GM23338 (cell line): ENCODE measurements at regions not wholly inside any gene's neighbourhood (a gene's known extent, or its start where the extent isn't known, plus 50 kb on each side); places are given as distances from the start of the nearest gene placed in this dataset.

Source experiments
- ATAC-seq: fragments of 200-7000 bp; cut with Tn5 transposase; 3 replicates; pipeline ENCODE4 v1.9.1; 2020
- DNase-seq: peaks from one replicate; pipeline ENCODE4 v3.0.0-alpha.2; 2015; ENCODE audit warnings: low spot score
- H2AFZ ChIP-seq: fragments of 200-600 bp; sonication (generic); 2 replicates; pipeline ENCODE4 v1.8.0; 2016; ENCODE audit warnings: antibody characterized with exemption, mild to moderate bottlenecking, moderate library complexity
- H3F3A ChIP-seq: fragments of 200-600 bp; sonication (generic); replicated peaks from 2 replicates; pipeline ENCODE4 v1.8.0; 2017; ENCODE audit warnings: antibody characterized with exemption, mixed run types, low read depth
- H3K27ac ChIP-seq: fragments of 200-600 bp; sonication (generic); 2 replicates; pipeline ENCODE4 v1.6.1; 2016; ENCODE audit warnings: low read depth
- H3K27me3 ChIP-seq: fragments of 200-600 bp; sonication (generic); 2 replicates; pipeline ENCODE4 v1.8.0; 2016; ENCODE audit warnings: mild to moderate bottlenecking, mixed run types, moderate library complexity; ENCODE audit not compliant: insufficient read depth
- H3K36me3 ChIP-seq: fragments of 200-600 bp; sonication (generic); 2 replicates; pipeline ENCODE4 v1.8.0; 2016; ENCODE audit warnings: mild to moderate bottlenecking; ENCODE audit not compliant: insufficient read depth
- H3K4me1 ChIP-seq: fragments of 200-600 bp; sonication (generic); 2 replicates; pipeline ENCODE4 v1.8.0; 2016; ENCODE audit warnings: mild to moderate bottlenecking, moderate library complexity; ENCODE audit not compliant: insufficient read depth
- H3K4me2 ChIP-seq: fragments of 200-600 bp; sonication (generic); 2 replicates; pipeline ENCODE4 v1.7.1; 2017; ENCODE audit warnings: mixed run types
- H3K4me3 ChIP-seq: fragments of 200-600 bp; sonication (generic); 2 replicates; pipeline ENCODE4 v1.6.1; 2016; ENCODE audit warnings: mixed run types
- H3K79me2 ChIP-seq: fragments of 200-600 bp; sonication (generic); replicated peaks from 2 replicates; pipeline ENCODE4 v1.8.0; 2017; ENCODE audit warnings: mild to moderate bottlenecking; ENCODE audit not compliant: insufficient read depth
- H3K9me2 ChIP-seq: fragments of 200-600 bp; sonication (generic); 2 replicates; pipeline ENCODE4 v1.8.0; 2017; ENCODE audit not compliant: insufficient read depth
- H4K20me1 ChIP-seq: fragments of 200-600 bp; sonication (generic); replicated peaks from 2 replicates; pipeline ENCODE4 v1.8.0; 2017; ENCODE audit warnings: mild to moderate bottlenecking; ENCODE audit not compliant: insufficient read depth
- H3K27ac Mint-ChIP-seq: 2 replicates; pipeline ENCODE4 v1.8.0; 2020; ENCODE audit warnings: inconsistent platforms, mild to moderate bottlenecking, moderate library complexity, mixed read lengths
- H3K27me3 Mint-ChIP-seq: 3 replicates; pipeline ENCODE4 v1.8.0; 2022; ENCODE audit warnings: low read depth, mild to moderate bottlenecking, moderate library complexity, mixed read lengths, inconsistent platforms; ENCODE audit not compliant: insufficient read depth, poor library complexity
- H3K36me3 Mint-ChIP-seq: 3 replicates; pipeline ENCODE4 v1.8.0; 2021; ENCODE audit warnings: low read depth, mild to moderate bottlenecking, inconsistent platforms, moderate library complexity, mixed read lengths
- H3K4me1 Mint-ChIP-seq: 3 replicates; pipeline ENCODE4 v1.8.0; 2020; ENCODE audit warnings: mild to moderate bottlenecking, inconsistent platforms, mixed read lengths
- H3K4me3 Mint-ChIP-seq: 3 replicates; pipeline ENCODE4 v1.8.0; 2021; ENCODE audit warnings: moderate library complexity, mild to moderate bottlenecking, inconsistent platforms, mixed read lengths
- H3K9me3 Mint-ChIP-seq: 3 replicates; pipeline ENCODE4 v1.8.0; 2020; ENCODE audit warnings: moderate library complexity, mild to moderate bottlenecking, inconsistent platforms, mixed read lengths
- CREB1 ChIP-seq: fragments of 250-450 bp; sonication (Bioruptor Pico); IDR thresholded peaks from 2 replicates; pipeline ENCODE4 v1.5.0; 2020; ENCODE audit warnings: low read depth, mild to moderate bottlenecking, moderate library complexity
- CTCF ChIP-seq, 2 experiments: fragments of 200-600 bp in 1 of 2; sonication (generic) in 1 of 2; conservative IDR thresholded peaks; 2 replicates each; pipeline versions ENCODE4 v1.5.1 to v1.6.1; 2016 to 2017; ENCODE audit warnings: antibody characterized with exemption in 2 of 2, low read depth in 2 of 2, mild to moderate bottlenecking in 2 of 2, moderate library complexity in 1 of 2
- EZH2 ChIP-seq: fragments of 200-600 bp; sonication (generic); IDR thresholded peaks from one replicate; pipeline ENCODE4 v1.8.0; 2017; ENCODE audit warnings: antibody characterized with exemption, mild to moderate bottlenecking, low read depth; ENCODE audit not compliant: unreplicated experiment
- EZH2phosphoT487 ChIP-seq: fragments of 200-600 bp; sonication (generic); IDR thresholded peaks from one replicate; pipeline ENCODE4 v1.8.1; 2018; ENCODE audit warnings: antibody characterized with exemption; ENCODE audit not compliant: unreplicated experiment
- JUNB ChIP-seq: IDR thresholded peaks from one replicate; pipeline ENCODE4 v1.6.1; 2016; ENCODE audit warnings: antibody characterized with exemption; ENCODE audit not compliant: unreplicated experiment
- NANOG ChIP-seq: IDR thresholded peaks from 2 replicates; pipeline ENCODE4 v1.6.1; 2016; ENCODE audit warnings: antibody characterized with exemption, borderline replicate concordance
- POLR2AphosphoS5 ChIP-seq: IDR thresholded peaks from 2 replicates; pipeline ENCODE4 v1.6.1; 2016; ENCODE audit warnings: antibody characterized with exemption, low read depth
- REST ChIP-seq: IDR thresholded peaks from one replicate; pipeline ENCODE4 v1.6.1; 2018; ENCODE audit warnings: antibody characterized with exemption; ENCODE audit not compliant: unreplicated experiment
- STAT1 ChIP-seq: IDR thresholded peaks from one replicate; pipeline ENCODE4 v1.6.1; 2016; ENCODE audit warnings: antibody characterized with exemption; ENCODE audit not compliant: unreplicated experiment
- ZNF114 ChIP-seq: fragments of 250-450 bp; sonication (Bioruptor Pico); IDR thresholded peaks from 2 replicates; pipeline ENCODE4 v1.5.0; 2020; ENCODE audit warnings: mild to moderate bottlenecking, moderate library complexity
- ZNF331 ChIP-seq: fragments of 250-450 bp; sonication (Bioruptor Pico); IDR thresholded peaks from 2 replicates; pipeline ENCODE4 v1.5.0; 2020; ENCODE audit warnings: low read depth, mild to moderate bottlenecking, moderate library complexity
- TF ChIP-seq, protein P1 (sequence below): IDR thresholded peaks from 2 replicates; pipeline ENCODE4 v1.6.1; 2016; ENCODE audit warnings: antibody characterized with exemption
- TF ChIP-seq, protein P2 (sequence below): fragments of 250-450 bp; sonication (Bioruptor Pico); IDR thresholded peaks from 2 replicates; pipeline ENCODE4 v1.5.0; 2020; ENCODE audit warnings: mild to moderate bottlenecking, moderate library complexity

DNA sequence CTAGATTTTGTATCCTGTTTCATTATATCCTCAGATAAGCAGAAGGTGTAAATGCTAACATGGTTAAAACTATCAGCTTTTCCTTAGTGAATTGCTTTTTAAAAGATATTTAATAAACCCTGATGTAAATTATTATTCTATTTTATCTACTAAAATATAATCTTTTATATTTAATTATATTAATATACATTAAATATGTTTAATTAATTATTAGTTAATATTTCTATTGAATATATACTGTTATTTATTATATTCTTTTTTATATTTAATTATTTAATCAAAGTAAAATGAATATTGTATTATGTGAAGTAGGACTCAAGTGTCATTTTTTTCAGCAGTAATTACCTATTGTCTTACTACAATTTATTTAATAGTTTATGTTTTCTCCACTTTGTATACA lies 179.7 kb upstream of the ADGRL4 start:
- ATAC-seq (no peak), DNase-seq (no peak)
- Histone ChIP-seq H3K27ac (no peak overlapping the region), H3K27me3 (no peaks in the 10 kb centered on the region), H2AFZ (no peak overlapping the region), H3F3A (no peaks in the 10 kb centered on the region), H3K36me3 (no peaks in the 10 kb centered on the region), H3K79me2 (no peaks in the 10 kb centered on the region), H3K9me2 (no peaks in the 10 kb centered on the region), H3K4me1 (no peaks in the 10 kb centered on the region), H3K4me3 (no peak overlapping the region), H3K4me2 (no peak overlapping the region), H4K20me1 (no peaks in the 10 kb centered on the region)
- TF ChIP-seq ZNF331 (CRISPR knock-in tag), result no peak
- TF ChIP-seq CREB1, result no peak
- no peak for TF ChIP-seq EZH2
- no peak for TF ChIP-seq POLR2AphosphoS5
- TF ChIP-seq, protein P1, sequence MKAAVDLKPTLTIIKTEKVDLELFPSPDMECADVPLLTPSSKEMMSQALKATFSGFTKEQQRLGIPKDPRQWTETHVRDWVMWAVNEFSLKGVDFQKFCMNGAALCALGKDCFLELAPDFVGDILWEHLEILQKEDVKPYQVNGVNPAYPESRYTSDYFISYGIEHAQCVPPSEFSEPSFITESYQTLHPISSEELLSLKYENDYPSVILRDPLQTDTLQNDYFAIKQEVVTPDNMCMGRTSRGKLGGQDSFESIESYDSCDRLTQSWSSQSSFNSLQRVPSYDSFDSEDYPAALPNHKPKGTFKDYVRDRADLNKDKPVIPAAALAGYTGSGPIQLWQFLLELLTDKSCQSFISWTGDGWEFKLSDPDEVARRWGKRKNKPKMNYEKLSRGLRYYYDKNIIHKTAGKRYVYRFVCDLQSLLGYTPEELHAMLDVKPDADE, result no peak
- TF ChIP-seq NANOG, result no peak
- no peak for TF ChIP-seq EZH2phosphoT487
- TF ChIP-seq, protein P2, sequence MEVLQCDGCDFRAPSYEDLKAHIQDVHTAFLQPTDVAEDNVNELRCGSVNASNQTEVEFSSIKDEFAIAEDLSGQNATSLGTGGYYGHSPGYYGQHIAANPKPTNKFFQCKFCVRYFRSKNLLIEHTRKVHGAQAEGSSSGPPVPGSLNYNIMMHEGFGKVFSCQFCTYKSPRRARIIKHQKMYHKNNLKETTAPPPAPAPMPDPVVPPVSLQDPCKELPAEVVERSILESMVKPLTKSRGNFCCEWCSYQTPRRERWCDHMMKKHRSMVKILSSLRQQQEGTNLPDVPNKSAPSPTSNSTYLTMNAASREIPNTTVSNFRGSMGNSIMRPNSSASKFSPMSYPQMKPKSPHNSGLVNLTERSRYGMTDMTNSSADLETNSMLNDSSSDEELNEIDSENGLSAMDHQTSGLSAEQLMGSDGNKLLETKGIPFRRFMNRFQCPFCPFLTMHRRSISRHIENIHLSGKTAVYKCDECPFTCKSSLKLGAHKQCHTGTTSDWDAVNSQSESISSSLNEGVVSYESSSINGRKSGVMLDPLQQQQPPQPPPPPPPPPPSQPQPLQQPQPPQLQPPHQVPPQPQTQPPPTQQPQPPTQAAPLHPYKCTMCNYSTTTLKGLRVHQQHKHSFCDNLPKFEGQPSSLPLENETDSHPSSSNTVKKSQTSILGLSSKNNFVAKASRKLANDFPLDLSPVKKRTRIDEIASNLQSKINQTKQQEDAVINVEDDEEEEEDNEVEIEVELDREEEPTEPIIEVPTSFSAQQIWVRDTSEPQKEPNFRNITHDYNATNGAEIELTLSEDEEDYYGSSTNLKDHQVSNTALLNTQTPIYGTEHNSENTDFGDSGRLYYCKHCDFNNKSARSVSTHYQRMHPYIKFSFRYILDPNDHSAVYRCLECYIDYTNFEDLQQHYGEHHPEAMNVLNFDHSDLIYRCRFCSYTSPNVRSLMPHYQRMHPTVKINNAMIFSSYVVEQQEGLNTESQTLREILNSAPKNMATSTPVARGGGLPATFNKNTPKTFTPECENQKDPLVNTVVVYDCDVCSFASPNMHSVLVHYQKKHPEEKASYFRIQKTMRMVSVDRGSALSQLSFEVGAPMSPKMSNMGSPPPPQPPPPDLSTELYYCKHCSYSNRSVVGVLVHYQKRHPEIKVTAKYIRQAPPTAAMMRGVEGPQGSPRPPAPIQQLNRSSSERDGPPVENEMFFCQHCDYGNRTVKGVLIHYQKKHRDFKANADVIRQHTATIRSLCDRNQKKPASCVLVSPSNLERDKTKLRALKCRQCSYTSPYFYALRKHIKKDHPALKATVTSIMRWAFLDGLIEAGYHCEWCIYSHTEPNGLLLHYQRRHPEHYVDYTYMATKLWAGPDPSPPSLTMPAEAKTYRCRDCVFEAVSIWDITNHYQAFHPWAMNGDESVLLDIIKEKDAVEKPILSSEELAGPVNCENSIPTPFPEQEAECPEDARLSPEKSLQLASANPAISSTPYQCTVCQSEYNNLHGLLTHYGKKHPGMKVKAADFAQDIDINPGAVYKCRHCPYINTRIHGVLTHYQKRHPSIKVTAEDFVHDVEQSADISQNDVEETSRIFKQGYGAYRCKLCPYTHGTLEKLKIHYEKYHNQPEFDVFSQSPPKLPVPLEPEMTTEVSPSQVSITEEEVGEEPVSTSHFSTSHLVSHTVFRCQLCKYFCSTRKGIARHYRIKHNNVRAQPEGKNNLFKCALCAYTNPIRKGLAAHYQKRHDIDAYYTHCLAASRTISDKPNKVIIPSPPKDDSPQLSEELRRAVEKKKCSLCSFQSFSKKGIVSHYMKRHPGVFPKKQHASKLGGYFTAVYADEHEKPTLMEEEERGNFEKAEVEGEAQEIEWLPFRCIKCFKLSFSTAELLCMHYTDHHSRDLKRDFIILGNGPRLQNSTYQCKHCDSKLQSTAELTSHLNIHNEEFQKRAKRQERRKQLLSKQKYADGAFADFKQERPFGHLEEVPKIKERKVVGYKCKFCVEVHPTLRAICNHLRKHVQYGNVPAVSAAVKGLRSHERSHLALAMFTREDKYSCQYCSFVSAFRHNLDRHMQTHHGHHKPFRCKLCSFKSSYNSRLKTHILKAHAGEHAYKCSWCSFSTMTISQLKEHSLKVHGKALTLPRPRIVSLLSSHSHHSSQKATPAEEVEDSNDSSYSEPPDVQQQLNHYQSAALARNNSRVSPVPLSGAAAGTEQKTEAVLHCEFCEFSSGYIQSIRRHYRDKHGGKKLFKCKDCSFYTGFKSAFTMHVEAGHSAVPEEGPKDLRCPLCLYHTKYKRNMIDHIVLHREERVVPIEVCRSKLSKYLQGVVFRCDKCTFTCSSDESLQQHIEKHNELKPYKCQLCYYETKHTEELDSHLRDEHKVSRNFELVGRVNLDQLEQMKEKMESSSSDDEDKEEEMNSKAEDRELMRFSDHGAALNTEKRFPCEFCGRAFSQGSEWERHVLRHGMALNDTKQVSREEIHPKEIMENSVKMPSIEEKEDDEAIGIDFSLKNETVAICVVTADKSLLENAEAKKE, result no peak
- no peak for TF ChIP-seq CTCF (conservative IDR thresholded peaks at IDR 0.05; ENCODE audit: low read depth in 2 of 2)
- TF ChIP-seq ZNF114, result no peak
- no peak for TF ChIP-seq JUNB
- TF ChIP-seq STAT1, result no peak
- TF ChIP-seq REST, result no peak
- H3K9me3 Mint-ChIP-seq, result no peaks in the 10 kb centered on the region
- no peak overlapping the region for H3K4me3 Mint-ChIP-seq
- no peaks in the 10 kb centered on the region for H3K36me3 Mint-ChIP-seq
- no peak overlapping the region for H3K27ac Mint-ChIP-seq
- no peaks in the 10 kb centered on the region for H3K4me1 Mint-ChIP-seq
- no peaks in the 10 kb centered on the region for H3K27me3 Mint-ChIP-seq
